Coronary artery (tissue), 2 donors: ENCODE measurements at regions not wholly inside any gene's neighbourhood (a gene's known extent, or its start where the extent isn't known, plus 50 kb on each side); places are given as distances from the start of the nearest gene placed in this dataset.
"Not testable (repeated sequence)": the region's sequence is repeated elsewhere in the genome, so short reads cannot be mapped to it uniquely, and the experiment has no call there.

Source experiments
- DNase-seq: peaks from one replicate; pipeline ENCODE4 v3.0.0-alpha.2; 2017; ENCODE audit warnings: low spot score
- H3K27ac ChIP-seq, 2 donors: fragments of 200-600 bp; sonication (generic); one replicate each; pipeline ENCODE4 v1.5.1; 2016 to 2019
- H3K4me3 ChIP-seq: fragments of 200-600 bp; sonication (generic); 2 replicates; pipeline ENCODE4 v1.5.1; 2016; ENCODE audit warnings: mild to moderate bottlenecking, moderate library complexity
- CTCF ChIP-seq: fragments of 200-600 bp; sonication (generic); IDR thresholded peaks from one replicate; pipeline ENCODE4 v1.5.1; 2019; ENCODE audit warnings: antibody characterized with exemption

- no peak overlapping the region for H3K27ac ChIP-seq
- no peak for TF ChIP-seq CTCF
Measured at GRCh38 chr1:157219600-157219999, 81.4 kb upstream of the ETV3 start.

DNA sequence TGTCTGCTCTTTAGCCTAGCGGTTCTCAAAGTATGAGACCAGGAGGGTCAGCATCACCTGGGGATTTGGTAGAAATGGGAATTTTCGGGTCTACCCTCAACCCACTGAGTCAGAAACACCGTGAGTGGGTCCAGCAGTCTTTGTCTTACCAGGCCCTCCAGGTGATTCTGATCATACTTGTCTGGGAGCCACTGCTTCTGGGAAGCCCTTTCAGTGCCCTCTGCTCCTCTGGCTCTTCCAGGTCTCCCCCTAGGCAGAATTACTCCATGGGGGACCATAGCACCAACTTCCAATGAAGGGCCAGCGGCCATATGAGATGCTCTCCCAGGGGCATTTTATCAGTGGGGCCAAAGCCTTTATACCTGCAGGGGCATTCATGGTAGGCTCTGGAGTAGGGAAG lies 81.0 kb upstream of the ETV3 start:
- Histone ChIP-seq H3K27ac (no peak overlapping the region), H3K4me3 (no peak overlapping the region)
- no peak for TF ChIP-seq CTCF
- DNase-seq = no peak

More at GRCh38 chr1:157219600-157219999, 81.4 kb upstream of the ETV3 start:
- H3K4me3 ChIP-seq = no peak overlapping the region
- no peak for DNase-seq

- Histone ChIP-seq H3K27ac (no peak overlapping the region), H3K4me3 (no peak overlapping the region)
- no peak for TF ChIP-seq CTCF
- no peak for DNase-seq
Measured at GRCh38 chr1:157218671-157219070, 80.5 kb upstream of the ETV3 start.

DNA sequence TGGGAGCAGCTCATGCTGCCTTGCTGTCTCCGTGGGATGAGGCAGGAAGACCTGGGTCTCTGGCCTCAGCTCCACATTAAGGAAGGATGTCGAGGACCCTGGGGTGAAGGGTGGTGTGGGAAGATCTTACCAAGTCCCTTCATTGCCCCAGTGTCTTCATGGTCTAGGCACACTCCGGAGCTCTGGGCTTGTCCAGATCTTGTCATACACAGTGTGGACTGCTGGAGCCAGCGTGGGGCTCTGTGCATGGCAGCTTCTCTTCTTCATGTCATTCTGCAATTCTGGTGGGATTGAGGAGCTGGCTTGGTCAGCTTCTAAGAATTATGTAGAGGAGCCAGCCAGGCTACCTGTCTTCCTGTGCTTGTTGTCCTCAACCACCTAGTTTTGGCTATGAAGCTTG lies 79.3 kb upstream of the ETV3 start:
- no peak for TF ChIP-seq CTCF
- Histone ChIP-seq H3K4me3 (no peak overlapping the region), H3K27ac (no peak overlapping the region)
- no peak for DNase-seq

- Histone ChIP-seq H3K27ac (no peak overlapping the region), H3K4me3 (no peak overlapping the region)
- DNase-seq = no peak
- no peak for TF ChIP-seq CTCF
Measured at GRCh38 chr1:157213836-157214235, 75.6 kb upstream of the ETV3 start.

- TF ChIP-seq CTCF = no peak
- no peak overlapping the region for H3K27ac ChIP-seq
- H3K4me3 ChIP-seq = no peak overlapping the region
- DNase-seq = no peak
Measured at GRCh38 chr1:157209514-157209913, 71.3 kb upstream of the ETV3 start.

DNA sequence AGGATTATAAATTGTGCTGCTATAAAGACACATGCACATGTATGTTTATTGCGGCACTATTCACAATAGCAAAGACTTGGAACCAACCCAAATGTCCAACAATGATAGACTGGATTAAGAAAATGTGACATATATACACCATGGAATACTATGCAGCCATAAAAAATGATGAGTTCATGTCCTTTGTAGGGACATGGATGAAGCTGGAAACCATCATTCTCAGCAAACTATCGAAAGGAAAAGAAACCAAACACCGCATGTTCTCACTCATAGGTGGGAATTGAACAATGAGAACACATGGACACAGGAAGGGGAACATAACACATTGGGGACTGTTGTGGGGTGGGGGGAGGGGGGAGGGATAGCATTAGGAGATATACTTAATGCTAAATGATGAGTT lies 67.8 kb upstream of the ETV3 start:
- not testable (repeated sequence) for H3K4me3 ChIP-seq, DNase-seq, H3K27ac ChIP-seq

DNA sequence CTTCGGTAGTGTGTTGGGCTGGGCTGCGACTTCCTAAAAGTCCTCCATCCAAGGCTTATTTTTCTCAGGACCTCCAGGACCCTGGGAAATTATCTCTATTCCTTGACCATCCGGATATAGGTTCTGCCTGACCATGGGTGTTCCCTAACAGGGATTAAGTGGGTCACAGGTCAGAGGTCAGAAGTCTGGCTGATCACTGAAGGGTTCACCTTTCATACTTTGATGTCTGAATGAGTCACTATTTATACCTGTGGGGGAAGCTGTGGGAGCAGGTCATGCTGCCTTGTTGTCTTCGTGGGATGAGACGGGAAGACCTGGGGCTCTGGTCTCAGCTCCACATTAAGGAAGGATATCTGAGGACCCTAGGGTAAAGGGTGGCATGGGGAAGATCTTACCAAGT lies 65.0 kb upstream of the ETV3 start:
- DNase-seq = no peak
- H3K4me3 ChIP-seq = no peak overlapping the region
- TF ChIP-seq CTCF = no peak
- H3K27ac ChIP-seq = no peak overlapping the region
